ENCODE measurements at regions not wholly inside any gene's neighbourhood (a gene's known extent, or its start where the extent isn't known, plus 50 kb on each side); places are given as distances from the start of the nearest gene placed in this dataset.

GRCh38 chr6:25220857-25221256 lies 58.3 kb upstream of the CARMIL1 start:
- no peak overlapping the region for H3K27ac Mint-ChIP-seq
- no peaks in the 10 kb centered on the region for H3K9me3 Mint-ChIP-seq
- DNase-seq (ENCODE audit: low spot score): no peak
- no peaks in the 10 kb centered on the region for H3K27me3 Mint-ChIP-seq (ENCODE audit: insufficient read depth)
- H3K36me3 Mint-ChIP-seq (ENCODE audit: low read depth): no peaks in the 10 kb centered on the region
- no peak overlapping the region for H3K4me3 Mint-ChIP-seq
- H3K4me1 Mint-ChIP-seq (ENCODE audit: low read depth): peaks cover 14% of the 10 kb centered on the region
- intact Hi-C loops (cut with micrococcal nuclease): no loop called here

GRCh38 chr6:25222006-25222678 lies 57.0 kb upstream of the CARMIL1 start:
- intact Hi-C loops (cut with micrococcal nuclease): loop anchor here (2.0 kb wide), 1 partner anchor 497 kb away; no protein-coding TSS in a partner anchor
- H3K36me3 Mint-ChIP-seq (ENCODE audit: low read depth): no peaks in the 10 kb centered on the region
- peaks cover 14% of the 10 kb centered on the region for H3K4me1 Mint-ChIP-seq (ENCODE audit: low read depth)
- no peak overlapping the region for H3K27ac Mint-ChIP-seq
- no peak for DNase-seq (ENCODE audit: low spot score)
- H3K4me3 Mint-ChIP-seq: no peak overlapping the region
- no peaks in the 10 kb centered on the region for H3K27me3 Mint-ChIP-seq (ENCODE audit: insufficient read depth)
- H3K9me3 Mint-ChIP-seq: no peaks in the 10 kb centered on the region

- intact Hi-C loops (cut with micrococcal nuclease): loop anchor here (1.0 to 2.0 kb wide), 5 partner anchors 85 to 495 kb away; no protein-coding TSS in a partner anchor
These were observed 55.6 kb upstream of the CARMIL1 start for GRCh38 chr6:25223490-25223991.

GRCh38 chr6:25224242-25224641 lies 54.9 kb upstream of the CARMIL1 start:
- peak overlapping the region; percentile 79 for H3K4me3 Mint-ChIP-seq
- intact Hi-C loops (cut with micrococcal nuclease): loop anchor here (1.0 kb wide), 1 partner anchor 41 kb away; no protein-coding TSS in a partner anchor
- DNase-seq (ENCODE audit: low spot score): no peak
- H3K36me3 Mint-ChIP-seq (ENCODE audit: low read depth): no peaks in the 10 kb centered on the region
- H3K27ac Mint-ChIP-seq: no peak overlapping the region
- H3K4me1 Mint-ChIP-seq (ENCODE audit: low read depth): peaks cover 14% of the 10 kb centered on the region
- H3K27me3 Mint-ChIP-seq (ENCODE audit: insufficient read depth): no peaks in the 10 kb centered on the region
- H3K9me3 Mint-ChIP-seq: no peaks in the 10 kb centered on the region

More at GRCh38 chr6:25223490-25223991, 55.6 kb upstream of the CARMIL1 start:
- H3K9me3 Mint-ChIP-seq: no peaks in the 10 kb centered on the region
- DNase-seq (ENCODE audit: low spot score): peak; percentile 24
- H3K36me3 Mint-ChIP-seq (ENCODE audit: low read depth): no peaks in the 10 kb centered on the region
- peak overlapping the region; percentile 79 for H3K4me3 Mint-ChIP-seq
- no peak overlapping the region for H3K27ac Mint-ChIP-seq
- peaks cover 14% of the 10 kb centered on the region for H3K4me1 Mint-ChIP-seq (ENCODE audit: low read depth)
- no peaks in the 10 kb centered on the region for H3K27me3 Mint-ChIP-seq (ENCODE audit: insufficient read depth)

GRCh38 chr6:25227854-25228253 lies 51.3 kb upstream of the CARMIL1 start:
- Mint-ChIP-seq H3K36me3 (ENCODE audit: low read depth) (no peaks in the 10 kb centered on the region), H3K27ac (no peak overlapping the region), H3K4me3 (no peak overlapping the region), H3K9me3 (no peaks in the 10 kb centered on the region), H3K27me3 (ENCODE audit: insufficient read depth) (no peaks in the 10 kb centered on the region), H3K4me1 (ENCODE audit: low read depth) (peaks cover 14% of the 10 kb centered on the region)
- DNase-seq (ENCODE audit: low spot score): no peak
- intact Hi-C loops (cut with micrococcal nuclease): no loop called here
